ENCODE measurements at regions not wholly inside any gene's neighbourhood (a gene's known extent, or its start where the extent isn't known, plus 50 kb on each side); places are given as distances from the start of the nearest gene placed in this dataset.

GRCh38 chr3:197376735-197377555 is 78.5 kb upstream of the DLG1 start:
- TF ChIP-seq EZH2 (IDR thresholded peaks at IDR 0.05; ENCODE audit: borderline replicate concordance, low read length) = no peak
- no peak for TF ChIP-seq CTCF (conservative IDR thresholded peaks at IDR 0.05 in 1 of 2, IDR thresholded peaks at IDR 0.05 in 1 of 2; ENCODE audit: extremely low read depth in 1 of 2, insufficient read depth in 1 of 2, low read depth in 1 of 2, low read length in 2 of 2)
